Cardiac fibroblast (primary cell): ENCODE measurements at regions not wholly inside any gene's neighbourhood (a gene's known extent, or its start where the extent isn't known, plus 50 kb on each side); places are given as distances from the start of the nearest gene placed in this dataset.

Source experiments
- DNase-seq, 2 donors: peaks; one replicate each; pipeline versions ENCODE4 v3.0.0 to v3.0.0-alpha.2; 2010; ENCODE audit warnings: low read depth in 2 of 2
- H3K4me3 ChIP-seq, 2 donors: replicated peaks in 1 of 2; 1 replicate in 1 of 2; 2 replicates in 1 of 2; pipeline ENCODE4 v1.5.1; 2011; ENCODE audit warnings: low read depth in 2 of 2, low read length in 2 of 2, mild to moderate bottlenecking in 2 of 2, moderate library complexity in 1 of 2
- CTCF ChIP-seq: IDR thresholded peaks from one replicate; pipeline ENCODE4 v1.5.1; 2011; ENCODE audit warnings: low read depth, mild to moderate bottlenecking, low read length, inconsistent platforms

- no peak for DNase-seq
- TF ChIP-seq CTCF = no peak
- H3K4me3 ChIP-seq = no peak overlapping the region
These were observed 245.1 kb upstream of the TLE3 start for GRCh38 chr15:70342554-70343548.

- no peak overlapping the region for H3K4me3 ChIP-seq
- no peak for DNase-seq
- TF ChIP-seq CTCF = no peak
These were observed 244.4 kb upstream of the TLE3 start for GRCh38 chr15:70342141-70342540.

GRCh38 chr15:70341566-70341965 is 243.8 kb upstream of the TLE3 start:
- DNase-seq = no peak
- TF ChIP-seq CTCF = no peak
- no peak overlapping the region for H3K4me3 ChIP-seq

GRCh38 chr15:70340494-70340870 is 242.8 kb upstream of the TLE3 start:
- DNase-seq = no peak
- no peak overlapping the region for H3K4me3 ChIP-seq

GRCh38 chr15:70339571-70340493 is 242.1 kb upstream of the TLE3 start:
- H3K4me3 ChIP-seq = no peak overlapping the region
- peak in 1 of 2 donors; percentile 50 for DNase-seq
- TF ChIP-seq CTCF = no peak

More at GRCh38 chr15:70340494-70340870, 242.8 kb upstream of the TLE3 start:
- no peak for TF ChIP-seq CTCF

- no peak for TF ChIP-seq CTCF
- no peak for DNase-seq
- H3K4me3 ChIP-seq = no peak overlapping the region
These were observed 239.8 kb upstream of the TLE3 start for GRCh38 chr15:70337277-70338186.
